H9 (cell line): ENCODE measurements at regions not wholly inside any gene's neighbourhood (a gene's known extent, or its start where the extent isn't known, plus 50 kb on each side); places are given as distances from the start of the nearest gene placed in this dataset.

ENCODE experiments used
- DNase-seq: peaks from one replicate; pipeline ENCODE4 v3.0.0-alpha.2; 2017
- H2AFZ ChIP-seq: one replicate; pipeline ENCODE4 v1.6.1; 2013; ENCODE audit warnings: mild to moderate bottlenecking, low read length, control low read depth, moderate library complexity
- H2AK5ac ChIP-seq: 2 replicates; pipeline ENCODE4 v1.6.1; 2013; ENCODE audit warnings: low read length, control low read depth, mixed read lengths; ENCODE audit not compliant: insufficient read length
- H2BK120ac ChIP-seq: one replicate; pipeline ENCODE4 v1.6.1; 2013; ENCODE audit warnings: low read depth, mild to moderate bottlenecking, low read length, control low read depth, inconsistent platforms; ENCODE audit not compliant: poor library complexity, severe bottlenecking
- H2BK12ac ChIP-seq: 2 replicates; pipeline ENCODE4 v1.6.1; 2013; ENCODE audit warnings: low read length, control low read depth, mixed read lengths, low read depth; ENCODE audit not compliant: insufficient read length
- H2BK15ac ChIP-seq: 2 replicates; pipeline ENCODE4 v1.6.1; 2013; ENCODE audit warnings: low read depth, low read length, control low read depth
- H2BK20ac ChIP-seq: one replicate; pipeline ENCODE4 v1.6.1; 2013; ENCODE audit warnings: low read depth, mild to moderate bottlenecking, low read length, control low read depth, inconsistent platforms; ENCODE audit not compliant: poor library complexity, severe bottlenecking
- H2BK5ac ChIP-seq: 2 replicates; pipeline ENCODE4 v1.6.1; 2013; ENCODE audit warnings: low read length, control low read depth, mixed read lengths; ENCODE audit not compliant: insufficient read length
- H3K14ac ChIP-seq: 2 replicates; pipeline ENCODE4 v1.6.1; 2013; ENCODE audit warnings: low read length, control low read depth; ENCODE audit not compliant: insufficient read depth
- H3K18ac ChIP-seq: 2 replicates; pipeline ENCODE4 v1.6.1; 2013; ENCODE audit warnings: low read depth, mild to moderate bottlenecking, mixed read lengths, low read length, control low read depth; ENCODE audit not compliant: insufficient read length
- H3K23ac ChIP-seq: 2 replicates; pipeline ENCODE4 v1.6.1; 2013; ENCODE audit warnings: low read length, control low read depth, mixed read lengths, low read depth; ENCODE audit not compliant: insufficient read length
- H3K23me2 ChIP-seq: 2 replicates; pipeline ENCODE4 v1.6.1; 2013; ENCODE audit warnings: low read depth, mild to moderate bottlenecking, mixed read lengths, low read length, control low read depth; ENCODE audit not compliant: insufficient read length, poor library complexity, severe bottlenecking
- H3K27ac ChIP-seq: 2 replicates; pipeline ENCODE4 v1.5.1; 2013; ENCODE audit warnings: low read length, control low read depth, mixed read lengths, low read depth; ENCODE audit not compliant: insufficient read length
- H3K27me3 ChIP-seq: 2 replicates; pipeline ENCODE4 v1.6.1; 2013; ENCODE audit warnings: low read length, control low read depth, inconsistent platforms; ENCODE audit not compliant: insufficient read depth
- H3K4ac ChIP-seq: 2 replicates; pipeline ENCODE4 v1.6.1; 2013; ENCODE audit warnings: low read depth, mild to moderate bottlenecking, control low read depth, inconsistent platforms, low read length, moderate library complexity
- H3K4me1 ChIP-seq: 2 replicates; pipeline ENCODE4 v1.6.1; 2013; ENCODE audit warnings: low read length, control low read depth, inconsistent platforms; ENCODE audit not compliant: insufficient read depth
- H3K4me2 ChIP-seq: 2 replicates; pipeline ENCODE4 v1.6.1; 2013; ENCODE audit warnings: low read length, control low read depth, mixed read lengths; ENCODE audit not compliant: insufficient read length, insufficient read depth
- H3K56ac ChIP-seq: 2 replicates; pipeline ENCODE4 v1.6.1; 2013; ENCODE audit warnings: low read depth, mild to moderate bottlenecking, mixed read lengths, low read length, control low read depth; ENCODE audit not compliant: insufficient read length
- H3K79me1 ChIP-seq: 2 replicates; pipeline ENCODE4 v1.6.1; 2013; ENCODE audit warnings: low read depth, mild to moderate bottlenecking, moderate library complexity, low read length, control low read depth, inconsistent platforms; ENCODE audit not compliant: insufficient read depth, poor library complexity, severe bottlenecking
- H3K79me2 ChIP-seq: 2 replicates; pipeline ENCODE4 v1.6.1; 2013; ENCODE audit warnings: low read length, control low read depth, inconsistent platforms; ENCODE audit not compliant: insufficient read depth
- H3K9ac ChIP-seq: 2 replicates; pipeline ENCODE4 v1.6.1; 2013; ENCODE audit warnings: low read length, control low read depth, mixed read lengths; ENCODE audit not compliant: insufficient read length; ENCODE audit errors: extremely low read depth
- H3K9me3 ChIP-seq: one replicate; pipeline ENCODE4 v1.6.1; 2013; ENCODE audit warnings: low read depth, low read length, inconsistent platforms; ENCODE audit not compliant: control insufficient read depth
- H3T11ph ChIP-seq: one replicate; pipeline ENCODE4 v1.6.1; 2013; ENCODE audit warnings: mild to moderate bottlenecking, low read length, control low read depth, inconsistent platforms
- H4K20me1 ChIP-seq: one replicate; pipeline ENCODE4 v1.6.1; 2013; ENCODE audit not compliant: control insufficient read depth, insufficient read length, insufficient read depth
- H4K5ac ChIP-seq: 2 replicates; pipeline ENCODE4 v1.6.1; 2013; ENCODE audit warnings: low read depth, mild to moderate bottlenecking, mixed read lengths, low read length, control low read depth; ENCODE audit not compliant: insufficient read length
- H4K8ac ChIP-seq: replicated peaks from 2 replicates; pipeline ENCODE4 v1.6.1; 2013; ENCODE audit warnings: low read length, control low read depth, mixed read lengths, low read depth; ENCODE audit not compliant: insufficient read length
- H4K91ac ChIP-seq: 2 replicates; pipeline ENCODE4 v1.6.1; 2013; ENCODE audit warnings: low read depth, mild to moderate bottlenecking, moderate library complexity, mixed read lengths, low read length, control low read depth; ENCODE audit not compliant: insufficient read length
- H3K27ac Mint-ChIP-seq, 3 experiments: 2 replicates in 2 of 3; 3 replicates in 1 of 3; pipeline ENCODE4 v1.8.0; 2020 to 2021; ENCODE audit warnings: mixed read lengths in 3 of 3, mild to moderate bottlenecking in 1 of 3, moderate library complexity in 1 of 3
- H3K27me3 Mint-ChIP-seq: 2 replicates; pipeline ENCODE4 v1.8.0; 2021; ENCODE audit warnings: low read depth, mild to moderate bottlenecking, moderate library complexity, mixed read lengths
- H3K36me3 Mint-ChIP-seq, 3 experiments: 2 replicates in 2 of 3; 3 replicates in 1 of 3; pipeline ENCODE4 v1.8.0; 2020 to 2021; ENCODE audit warnings: low read depth in 3 of 3, mixed read lengths in 3 of 3; ENCODE audit not compliant: insufficient read depth in 1 of 3
- H3K4me1 Mint-ChIP-seq, 2 experiments: 2 replicates each; pipeline ENCODE4 v1.8.0; 2020; ENCODE audit warnings: mixed read lengths in 2 of 2
- H3K4me3 Mint-ChIP-seq, 2 experiments: 2 replicates in 1 of 2; 3 replicates in 1 of 2; pipeline ENCODE4 v1.8.0; 2020 to 2021; ENCODE audit warnings: mild to moderate bottlenecking in 2 of 2, mixed read lengths in 2 of 2, moderate library complexity in 1 of 2
- H3K9me3 Mint-ChIP-seq, 2 experiments: 2 replicates in 1 of 2; 3 replicates in 1 of 2; pipeline ENCODE4 v1.8.0; 2020; ENCODE audit warnings: mild to moderate bottlenecking in 2 of 2, mixed read lengths in 2 of 2, moderate library complexity in 1 of 2
- WGBS: extraction: QIAGEN DNeasy Blood & Tissue Kit; methylation state at CpG from one replicate; pipeline ENCODE4 v1.1.7; 2013; ENCODE audit warnings: missing lambda C conversion rate, low lambda C conversion rate, mixed read lengths; ENCODE audit not compliant: insufficient read length; ENCODE audit errors: extremely low coverage; 5-methylcytosine and 5-hydroxymethylcytosine counted together
- TF ChIP-seq, protein P1 (sequence below): fragments of 200-600 bp; sonication (generic); conservative IDR thresholded peaks from 3 replicates; pipeline ENCODE4 v1.8.0; 2021; ENCODE audit warnings: antibody characterized with exemption, mild to moderate bottlenecking

DNA sequence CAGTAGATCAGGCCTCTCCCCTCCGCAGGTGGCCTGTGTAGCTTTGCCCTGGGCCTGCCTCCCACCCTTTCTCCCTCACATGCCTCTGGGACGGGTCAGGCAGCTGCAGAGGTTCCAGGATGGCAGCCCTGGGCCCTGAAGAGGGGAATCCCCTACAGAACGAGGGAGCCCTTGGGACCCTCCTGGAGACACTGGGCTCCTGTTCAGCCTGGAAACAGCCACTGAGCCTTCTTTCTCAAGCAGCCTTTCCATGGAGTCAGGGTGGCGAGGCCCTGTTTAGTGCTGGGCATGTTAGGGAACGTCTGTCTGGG lies 720.9 kb downstream of the BRD1 start:
- no peak overlapping the region for H2AK5ac ChIP-seq
- no CpG with 5 or more reads among the region's 5 CpGs for WGBS
- H3K27me3 Mint-ChIP-seq = peaks cover 5% of the 10 kb centered on the region

More for the DNA sequence above, 720.9 kb downstream of the BRD1 start:
- no peak overlapping the region for H3K27ac Mint-ChIP-seq
- Histone ChIP-seq H3K79me2 (no peaks in the 10 kb centered on the region), H4K91ac (no peak overlapping the region), H3K14ac (no peak overlapping the region), H2AFZ (no peak overlapping the region), H2BK12ac (no peak overlapping the region), H3K79me1 (no peaks in the 10 kb centered on the region), H3K23me2 (no peaks in the 10 kb centered on the region), H2BK5ac (no peak overlapping the region), H2BK120ac (no peak overlapping the region), H3K9me3 (no peaks in the 10 kb centered on the region), H3K4ac (no peak overlapping the region), H3K4me2 (no peak overlapping the region), H2BK15ac (no peak overlapping the region), H3T11ph (no peak overlapping the region), H4K8ac (no peak overlapping the region), H3K23ac (no peak overlapping the region), H4K20me1 (no peaks in the 10 kb centered on the region), H3K18ac (no peak overlapping the region), H3K56ac (no peak overlapping the region), H3K27ac (no peak overlapping the region), H3K4me1 (no peaks in the 10 kb centered on the region), H3K9ac (no peak overlapping the region), H2BK20ac (no peak overlapping the region), H4K5ac (no peak overlapping the region), H3K27me3 (no peaks in the 10 kb centered on the region)
- H3K4me1 Mint-ChIP-seq = peaks cover 6% of the 10 kb centered on the region in 2 experiments; a peak in 2 of 4 replicates
- no peaks in the 10 kb centered on the region for H3K9me3 Mint-ChIP-seq
- H3K36me3 Mint-ChIP-seq = no peaks in the 10 kb centered on the region
- DNase-seq = no peak
- H3K4me3 Mint-ChIP-seq = no peak overlapping the region
- TF ChIP-seq, protein P1, sequence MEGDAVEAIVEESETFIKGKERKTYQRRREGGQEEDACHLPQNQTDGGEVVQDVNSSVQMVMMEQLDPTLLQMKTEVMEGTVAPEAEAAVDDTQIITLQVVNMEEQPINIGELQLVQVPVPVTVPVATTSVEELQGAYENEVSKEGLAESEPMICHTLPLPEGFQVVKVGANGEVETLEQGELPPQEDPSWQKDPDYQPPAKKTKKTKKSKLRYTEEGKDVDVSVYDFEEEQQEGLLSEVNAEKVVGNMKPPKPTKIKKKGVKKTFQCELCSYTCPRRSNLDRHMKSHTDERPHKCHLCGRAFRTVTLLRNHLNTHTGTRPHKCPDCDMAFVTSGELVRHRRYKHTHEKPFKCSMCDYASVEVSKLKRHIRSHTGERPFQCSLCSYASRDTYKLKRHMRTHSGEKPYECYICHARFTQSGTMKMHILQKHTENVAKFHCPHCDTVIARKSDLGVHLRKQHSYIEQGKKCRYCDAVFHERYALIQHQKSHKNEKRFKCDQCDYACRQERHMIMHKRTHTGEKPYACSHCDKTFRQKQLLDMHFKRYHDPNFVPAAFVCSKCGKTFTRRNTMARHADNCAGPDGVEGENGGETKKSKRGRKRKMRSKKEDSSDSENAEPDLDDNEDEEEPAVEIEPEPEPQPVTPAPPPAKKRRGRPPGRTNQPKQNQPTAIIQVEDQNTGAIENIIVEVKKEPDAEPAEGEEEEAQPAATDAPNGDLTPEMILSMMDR = no peak
